H1 (cell line): ENCODE measurements at regions not wholly inside any gene's neighbourhood (a gene's known extent, or its start where the extent isn't known, plus 50 kb on each side); places are given as distances from the start of the nearest gene placed in this dataset.

Source experiments
- CTCF ChIA-PET: fragments of 300-600 bp; sonication (Branson Sonifier 250); formaldehyde crosslinking; loops from one replicate; lab custom pipeline; 2021; ENCODE audit not compliant: partially characterized antibody; lab: Charles Lee
- POLR2A ChIA-PET: fragments of 300-600 bp; sonication (Branson Sonifier 250); formaldehyde crosslinking; loops from one replicate; lab custom pipeline; 2021; ENCODE audit warnings: inconsistent platforms; ENCODE audit not compliant: partially characterized antibody; lab: Charles Lee
- DNase-seq, 2 experiments: peaks; one replicate each; pipeline versions ENCODE4 v3.0.0 to v3.0.0-alpha.2; 2010 to 2022; ENCODE audit warnings: low spot score in 2 of 2, low read depth in 1 of 2, mixed read lengths in 1 of 2
- FAIRE-seq: peaks from 2 replicates; lab custom pipeline; 2011; peaks lifted over from hg19 to GRCh38; lab: Jason Lieb, UNC
- H2AFZ ChIP-seq: 2 replicates; pipeline ENCODE4 v1.8.1; 2012; ENCODE audit warnings: low read length, inconsistent platforms
- H2AK5ac ChIP-seq: 2 replicates; pipeline ENCODE4 v1.6.1; 2013; ENCODE audit warnings: low read depth, low read length
- H2BK120ac ChIP-seq: replicated peaks from 2 replicates; pipeline ENCODE3; 2013; ENCODE audit warnings: low read depth, low read length, inconsistent platforms
- H2BK12ac ChIP-seq: 2 replicates; pipeline ENCODE4 v1.6.1; 2013; ENCODE audit warnings: low read depth, low read length
- H2BK15ac ChIP-seq: 2 replicates; pipeline ENCODE4 v1.6.1; 2013; ENCODE audit warnings: low read length
- H2BK20ac ChIP-seq: 2 replicates; pipeline ENCODE4 v1.6.1; 2013; ENCODE audit warnings: low read length
- H2BK5ac ChIP-seq: 2 replicates; pipeline ENCODE4 v1.6.1; 2013; ENCODE audit warnings: low read depth, low read length
- H3K14ac ChIP-seq: 2 replicates; pipeline ENCODE4 v1.6.1; 2013; ENCODE audit warnings: inconsistent platforms; ENCODE audit not compliant: insufficient read length
- H3K18ac ChIP-seq: 2 replicates; pipeline ENCODE4 v1.6.1; 2013; ENCODE audit warnings: low read length; ENCODE audit errors: extremely low read depth
- H3K23ac ChIP-seq: 2 replicates; pipeline ENCODE4 v1.6.1; 2013; ENCODE audit warnings: inconsistent platforms; ENCODE audit not compliant: insufficient read length
- H3K23me2 ChIP-seq: 2 replicates; pipeline ENCODE4 v1.6.1; 2013; ENCODE audit warnings: low read depth, low read length
- H3K27ac ChIP-seq: 2 replicates; pipeline ENCODE4 v1.6.1; 2011; ENCODE audit warnings: low read depth, low read length, inconsistent platforms
- H3K27me3 ChIP-seq, 4 experiments: replicated peaks in 1 of 4; 1 replicate in 1 of 4; 2 replicates in 3 of 4; pipeline versions ENCODE4 v1.6.1 to v1.8.1; 2011 to 2013; ENCODE audit warnings: low read length in 3 of 4, mild to moderate bottlenecking in 3 of 4, inconsistent platforms in 2 of 4, mixed read lengths in 2 of 4, moderate library complexity in 1 of 4; ENCODE audit not compliant: control insufficient read depth in 3 of 4, insufficient read depth in 3 of 4; ENCODE audit errors: extremely low read depth in 1 of 4
- H3K36me3 ChIP-seq, 4 experiments: 2 replicates each; pipeline versions ENCODE4 v1.6.1 to v1.8.1; 2011 to 2013; ENCODE audit warnings: mild to moderate bottlenecking in 4 of 4, low read length in 3 of 4, moderate library complexity in 2 of 4, control low read depth in 1 of 4, inconsistent platforms in 1 of 4; ENCODE audit not compliant: insufficient read depth in 4 of 4, control insufficient read depth in 2 of 4
- H3K4ac ChIP-seq: replicated peaks from 2 replicates; pipeline ENCODE3; 2013; ENCODE audit warnings: low read length, low read depth, mixed read lengths, inconsistent platforms; ENCODE audit not compliant: insufficient read length
- H3K4me1 ChIP-seq, 4 experiments: replicated peaks in 1 of 4; 1 replicate in 1 of 4; 2 replicates in 3 of 4; pipeline versions ENCODE4 v1.6.1 to v1.8.1; 2011 to 2013; ENCODE audit warnings: low read length in 3 of 4, inconsistent platforms in 2 of 4, mixed read lengths in 1 of 4; ENCODE audit not compliant: insufficient read depth in 4 of 4, control insufficient read depth in 3 of 4
- H3K4me2 ChIP-seq, 2 experiments: 2 replicates each; pipeline versions ENCODE4 v1.6.1 to v1.8.1; 2011 to 2013; ENCODE audit warnings: low read depth in 2 of 2, low read length in 2 of 2, control low read depth in 1 of 2, inconsistent platforms in 1 of 2, mild to moderate bottlenecking in 1 of 2; ENCODE audit not compliant: insufficient read depth in 1 of 2
- H3K4me3 ChIP-seq, 4 experiments: fragments of 200-600, 300-600 bp in 1 of 4; sonication (generic), shearing (Covaris generic), sonication (Bioruptor Twin) in 1 of 4; 2 replicates each; pipeline versions ENCODE4 v1.5.1 to v1.8.1; 2011 to 2016; ENCODE audit warnings: low read length in 4 of 4, low read depth in 3 of 4, control low read depth in 2 of 4, inconsistent platforms in 2 of 4, mild to moderate bottlenecking in 2 of 4, mixed read lengths in 1 of 4, moderate library complexity in 1 of 4; ENCODE audit not compliant: insufficient read depth in 2 of 4; ENCODE audit errors: extremely low read depth in 1 of 4
- H3K56ac ChIP-seq: replicated peaks from 2 replicates; pipeline ENCODE3; 2013; ENCODE audit warnings: low read depth, mild to moderate bottlenecking, mixed read lengths, low read length, inconsistent platforms; ENCODE audit not compliant: insufficient read length
- H3K79me1 ChIP-seq: 2 replicates; pipeline ENCODE4 v1.6.1; 2013; ENCODE audit warnings: low read depth, low read length, control low read depth
- H3K79me2 ChIP-seq, 2 experiments: 2 replicates each; pipeline versions ENCODE4 v1.6.1 to v1.8.1; 2012 to 2013; ENCODE audit warnings: low read length in 2 of 2, mild to moderate bottlenecking in 2 of 2, inconsistent platforms in 1 of 2; ENCODE audit not compliant: insufficient read depth in 2 of 2, control insufficient read depth in 1 of 2
- H3K9ac ChIP-seq, 4 experiments: replicated peaks in 1 of 4; 1 replicate in 1 of 4; 2 replicates in 3 of 4; pipeline versions ENCODE4 v1.6.1 to v1.8.1; 2011 to 2013; ENCODE audit warnings: low read depth in 3 of 4, low read length in 3 of 4, control low read depth in 2 of 4, mild to moderate bottlenecking in 2 of 4, moderate library complexity in 2 of 4, inconsistent platforms in 1 of 4; ENCODE audit errors: extremely low read depth in 1 of 4
- H3K9me3 ChIP-seq, 2 experiments: 2 replicates each; pipeline versions ENCODE4 v1.6.1 to v1.8.1; 2012 to 2013; ENCODE audit warnings: mild to moderate bottlenecking in 2 of 2, moderate library complexity in 2 of 2, control low read depth in 1 of 2, inconsistent platforms in 1 of 2, low read depth in 1 of 2, low read length in 1 of 2, mixed read lengths in 1 of 2; ENCODE audit not compliant: insufficient read depth in 2 of 2
- H4K20me1 ChIP-seq, 2 experiments: replicated peaks in 1 of 2; 2 replicates each; pipeline versions ENCODE3 to v1.8.1; 2011 to 2013; ENCODE audit warnings: inconsistent platforms in 2 of 2, low read length in 2 of 2, mild to moderate bottlenecking in 1 of 2; ENCODE audit not compliant: insufficient read depth in 2 of 2, control insufficient read depth in 1 of 2
- H4K5ac ChIP-seq: 2 replicates; pipeline ENCODE4 v1.6.1; 2013; ENCODE audit warnings: low read length, low read depth, mixed read lengths, inconsistent platforms; ENCODE audit not compliant: insufficient read length
- H4K8ac ChIP-seq: 2 replicates; pipeline ENCODE4 v1.8.0; 2013; ENCODE audit warnings: mild to moderate bottlenecking, moderate library complexity, low read length, inconsistent platforms; ENCODE audit not compliant: insufficient read depth; ENCODE audit errors: extremely low read depth
- H4K91ac ChIP-seq: replicated peaks from 2 replicates; pipeline ENCODE3; 2013; ENCODE audit warnings: low read length, mixed read lengths, inconsistent platforms; ENCODE audit not compliant: insufficient read length
- MAFK ChIP-seq: IDR thresholded peaks from 2 replicates; pipeline ENCODE4 v1.6.1; 2012; ENCODE audit warnings: low read depth, mild to moderate bottlenecking, improper control_type of control experiment, low read length
- MAX ChIP-seq: IDR thresholded peaks from 2 replicates; pipeline ENCODE4 v1.6.1; 2012; ENCODE audit warnings: inconsistent platforms
- USF2 ChIP-seq: IDR thresholded peaks from 2 replicates; pipeline ENCODE4 v1.6.1; 2011; ENCODE audit warnings: low read length, improper control_type of control experiment
- WGBS, 2 experiments: shearing (Covaris generic) in 1 of 2; methylation state at CpG; one replicate each; pipeline versions ENCODE4 v1.1.6 to v1.1.7; 2013 to 2015; ENCODE audit warnings: low lambda C conversion rate in 2 of 2, mixed read lengths in 2 of 2, inconsistent platforms in 1 of 2, low coverage in 1 of 2, missing lambda C conversion rate in 1 of 2; ENCODE audit not compliant: insufficient replicate concordance in 2 of 2, insufficient coverage in 1 of 2, insufficient read length in 1 of 2; ENCODE audit errors: extremely low coverage in 1 of 2, missing lambda C conversion rate in 1 of 2; 5-methylcytosine and 5-hydroxymethylcytosine counted together

GRCh38 chr11:41950470-41951143 lies 491.2 kb upstream of the LRRC4C start:
- H4K91ac ChIP-seq, result no peak overlapping the region
- H3K36me3 ChIP-seq, result no peaks in the 10 kb centered on the region
- no peak overlapping the region for H3K4me2 ChIP-seq
- no peak overlapping the region for H3K4me3 ChIP-seq
- POLR2A ChIA-PET, result no interaction called here
- no peak overlapping the region for H2BK12ac ChIP-seq
- H3K23me2 ChIP-seq, result no peaks in the 10 kb centered on the region
- H2AK5ac ChIP-seq, result no peak overlapping the region
- TF ChIP-seq MAFK (no peak), MAX (no peak), USF2 (no peak)
- TF ChIP-seq, all 59 proteins: peak for 0
- FAIRE-seq (no peak), DNase-seq (no peak)
- no peaks in the 10 kb centered on the region for H3K79me1 ChIP-seq
- no peaks in the 10 kb centered on the region for H3K79me2 ChIP-seq
- no peak overlapping the region for H3K56ac ChIP-seq
- H4K20me1 ChIP-seq, result no peaks in the 10 kb centered on the region
- H2BK5ac ChIP-seq, result no peak overlapping the region
- H4K5ac ChIP-seq, result no peak overlapping the region
- H2AFZ ChIP-seq, result no peak overlapping the region
- no peak overlapping the region for H2BK20ac ChIP-seq
- no peak overlapping the region for H2BK15ac ChIP-seq
- no peak overlapping the region for H3K23ac ChIP-seq
- no peaks in the 10 kb centered on the region for H3K9me3 ChIP-seq
- H3K27ac ChIP-seq, result no peak overlapping the region
- no peak overlapping the region for H3K18ac ChIP-seq
- H3K14ac ChIP-seq, result no peak overlapping the region
- H2BK120ac ChIP-seq, result no peak overlapping the region
- no peak overlapping the region for H3K4ac ChIP-seq
- peaks cover 0 to 3% (median 0%) of the 10 kb centered on the region in 4 experiments; a peak in 1 of 7 replicates for H3K4me1 ChIP-seq
- WGBS, 2 experiments, result 84% methylated on average over 4 of the region's 4 CpGs; no CpG with 5 or more reads in 1 of the 2 experiments
- H3K9ac ChIP-seq, result no peak overlapping the region
- no peaks in the 10 kb centered on the region; a peak in 1 of 7 replicates for H3K27me3 ChIP-seq
- no peak overlapping the region for H4K8ac ChIP-seq
- CTCF ChIA-PET, result no interaction called here
